A673 (cell line): ENCODE measurements at regions not wholly inside any gene's neighbourhood (a gene's known extent, or its start where the extent isn't known, plus 50 kb on each side); places are given as distances from the start of the nearest gene placed in this dataset.

ENCODE experiments used
- BruUV-seq: library from RNA; stranded (reverse); fragments of 400-500 nt; replicated peaks from 2 replicates; lab custom pipeline; 2021; lab: Mats Ljungman, UMichigan
- CTCF ChIA-PET: fragments of 300-600 bp; sonication (Branson Sonifier 250); formaldehyde crosslinking; loops from one replicate; lab custom pipeline; 2022; ENCODE audit warnings: antibody characterized with exemption; lab: Charles Lee
- POLR2A ChIA-PET: fragments of 300-600 bp; sonication (Branson Sonifier 250); formaldehyde crosslinking; loops from one replicate; lab custom pipeline; 2022; ENCODE audit warnings: antibody characterized with exemption; ENCODE audit not compliant: low non-redundant PET; lab: Charles Lee
- DNase-seq: peaks from one replicate; pipeline ENCODE4 v3.0.0-alpha.2; 2015; ENCODE audit warnings: low spot score
- H3K27ac ChIP-seq: fragments of 200-600 bp; sonication (generic); 2 replicates; pipeline ENCODE4 v1.5.1; 2016; ENCODE audit warnings: mixed run types, low read depth, mild to moderate bottlenecking, mixed read lengths, antibody characterized with exemption, low read length; ENCODE audit not compliant: poor library complexity, severe bottlenecking
- H3K27me3 ChIP-seq: fragments of 200-600 bp; sonication (generic); replicated peaks from 2 replicates; pipeline ENCODE4 v1.6.1; 2017; ENCODE audit warnings: mixed run types, low read depth, mild to moderate bottlenecking, mixed read lengths, antibody characterized with exemption, low read length; ENCODE audit not compliant: insufficient read depth, poor library complexity
- H3K36me3 ChIP-seq: fragments of 200-600 bp; sonication (generic); 2 replicates; pipeline ENCODE4 v1.6.1; 2016; ENCODE audit warnings: mixed run types, mild to moderate bottlenecking, mixed read lengths, antibody characterized with exemption, low read length; ENCODE audit not compliant: insufficient read depth, poor library complexity, severe bottlenecking
- H3K4me1 ChIP-seq: fragments of 200-600 bp; sonication (generic); 2 replicates; pipeline ENCODE4 v1.6.1; 2017; ENCODE audit warnings: mixed run types, mild to moderate bottlenecking, mixed read lengths, antibody characterized with exemption, low read length; ENCODE audit not compliant: insufficient read depth, poor library complexity, severe bottlenecking
- H3K4me3 ChIP-seq: fragments of 200-600 bp; sonication (generic); 2 replicates; pipeline ENCODE4 v1.5.1; 2016; ENCODE audit warnings: low read depth, mixed run types, mild to moderate bottlenecking, mixed read lengths, low read length; ENCODE audit not compliant: poor library complexity, severe bottlenecking
- H3K9me3 ChIP-seq: fragments of 200-600 bp; sonication (generic); 2 replicates; pipeline ENCODE4 v1.6.1; 2016; ENCODE audit warnings: mixed run types, low read depth, mild to moderate bottlenecking, mixed read lengths, antibody characterized with exemption, low read length; ENCODE audit not compliant: poor library complexity, severe bottlenecking
- EZH2 ChIP-seq: fragments of 200-600 bp; sonication (generic); IDR thresholded peaks from 2 replicates; pipeline ENCODE4 v1.6.1; 2017; ENCODE audit warnings: borderline replicate concordance, low read depth, mild to moderate bottlenecking, mixed read lengths, antibody characterized with exemption, low read length; ENCODE audit not compliant: poor library complexity, severe bottlenecking
- intact Hi-C: fragments of 100-400 bp; cut with micrococcal nuclease; formaldehyde crosslinking; loops from one replicate; pipeline ENCODE4 v1.10.0; 2022; ENCODE audit not compliant: unreplicated experiment
- TF ChIP-seq, protein P1 (sequence below): fragments of 300-800, 200-600 bp; sonication (generic); conservative IDR thresholded peaks from 2 replicates; pipeline ENCODE4 v1.5.1; 2017; ENCODE audit warnings: low read depth, mild to moderate bottlenecking, antibody characterized with exemption, low read length, moderate library complexity, mixed read lengths

DNA sequence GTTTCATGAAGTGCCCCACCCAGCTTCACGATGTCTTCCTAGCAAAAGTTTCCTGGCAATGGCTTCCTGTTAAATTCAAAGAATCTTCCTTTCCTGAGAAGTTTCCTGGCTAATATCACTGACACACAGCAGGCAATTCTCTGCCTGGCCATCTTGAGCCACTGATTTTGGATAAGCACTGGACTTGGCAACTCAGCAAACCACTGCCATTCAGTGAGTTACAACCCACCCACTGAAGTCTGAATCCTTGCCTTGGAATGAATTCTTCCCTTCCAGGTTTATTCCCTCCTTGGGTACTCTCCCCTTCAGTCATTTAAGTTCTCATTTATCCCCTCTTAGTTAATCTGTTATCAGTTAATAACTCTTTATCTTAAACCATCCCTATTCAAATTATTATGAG lies 426.0 kb downstream of the MBD2 start:
- TF ChIP-seq, protein P1, sequence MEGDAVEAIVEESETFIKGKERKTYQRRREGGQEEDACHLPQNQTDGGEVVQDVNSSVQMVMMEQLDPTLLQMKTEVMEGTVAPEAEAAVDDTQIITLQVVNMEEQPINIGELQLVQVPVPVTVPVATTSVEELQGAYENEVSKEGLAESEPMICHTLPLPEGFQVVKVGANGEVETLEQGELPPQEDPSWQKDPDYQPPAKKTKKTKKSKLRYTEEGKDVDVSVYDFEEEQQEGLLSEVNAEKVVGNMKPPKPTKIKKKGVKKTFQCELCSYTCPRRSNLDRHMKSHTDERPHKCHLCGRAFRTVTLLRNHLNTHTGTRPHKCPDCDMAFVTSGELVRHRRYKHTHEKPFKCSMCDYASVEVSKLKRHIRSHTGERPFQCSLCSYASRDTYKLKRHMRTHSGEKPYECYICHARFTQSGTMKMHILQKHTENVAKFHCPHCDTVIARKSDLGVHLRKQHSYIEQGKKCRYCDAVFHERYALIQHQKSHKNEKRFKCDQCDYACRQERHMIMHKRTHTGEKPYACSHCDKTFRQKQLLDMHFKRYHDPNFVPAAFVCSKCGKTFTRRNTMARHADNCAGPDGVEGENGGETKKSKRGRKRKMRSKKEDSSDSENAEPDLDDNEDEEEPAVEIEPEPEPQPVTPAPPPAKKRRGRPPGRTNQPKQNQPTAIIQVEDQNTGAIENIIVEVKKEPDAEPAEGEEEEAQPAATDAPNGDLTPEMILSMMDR: no peak
- TF ChIP-seq EZH2: no peak
- H3K4me3 ChIP-seq: no peak overlapping the region
- POLR2A ChIA-PET: no interaction called here
- no TSS peak for BruUV-seq
- H3K27ac ChIP-seq: no peak overlapping the region
- intact Hi-C loops: no loop called here
- H3K9me3 ChIP-seq: no peaks in the 10 kb centered on the region
- no peaks in the 10 kb centered on the region for H3K36me3 ChIP-seq
- DNase-seq: no peak
- no peaks in the 10 kb centered on the region for H3K4me1 ChIP-seq
- no peaks in the 10 kb centered on the region for H3K27me3 ChIP-seq
- CTCF ChIA-PET: no interaction called here

DNA sequence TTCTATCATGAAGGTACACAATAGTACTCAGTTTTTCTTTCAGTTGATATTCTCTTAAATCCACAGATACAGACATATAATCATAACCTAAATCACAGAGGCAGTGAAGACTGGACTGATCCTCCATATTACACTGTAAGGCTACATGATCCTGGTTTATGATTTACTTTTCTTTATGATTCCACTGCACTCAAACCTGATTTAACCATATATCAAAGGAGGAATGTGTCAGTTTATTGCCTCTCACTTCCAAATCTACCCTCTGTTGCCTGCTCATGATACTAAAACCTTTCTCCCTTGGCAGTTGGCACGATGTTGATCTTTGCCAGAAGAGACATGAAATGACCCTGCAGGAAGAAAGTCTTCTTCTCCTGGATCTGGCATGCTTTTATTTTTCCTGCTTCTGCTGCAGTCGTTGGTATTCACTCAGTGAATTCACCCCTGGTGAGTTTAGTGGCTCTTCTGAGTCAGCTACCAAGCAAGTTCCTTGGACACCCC lies 426.4 kb downstream of the MBD2 start:
- no peaks in the 10 kb centered on the region for H3K9me3 ChIP-seq
- CTCF ChIA-PET: interaction anchor here (0.5 kb wide), 1 partner anchor 325 kb away, joined by 3 read pairs; no protein-coding TSS in a partner anchor
- no peak overlapping the region for H3K27ac ChIP-seq
- H3K36me3 ChIP-seq: no peaks in the 10 kb centered on the region
- intact Hi-C loops: no loop called here
- no peaks in the 10 kb centered on the region for H3K4me1 ChIP-seq
- POLR2A ChIA-PET: no interaction called here
- no TSS peak for BruUV-seq
- H3K4me3 ChIP-seq: no peak overlapping the region
- no peaks in the 10 kb centered on the region for H3K27me3 ChIP-seq
- TF ChIP-seq, protein P1: no peak
- TF ChIP-seq EZH2: no peak
- DNase-seq: no peak

DNA sequence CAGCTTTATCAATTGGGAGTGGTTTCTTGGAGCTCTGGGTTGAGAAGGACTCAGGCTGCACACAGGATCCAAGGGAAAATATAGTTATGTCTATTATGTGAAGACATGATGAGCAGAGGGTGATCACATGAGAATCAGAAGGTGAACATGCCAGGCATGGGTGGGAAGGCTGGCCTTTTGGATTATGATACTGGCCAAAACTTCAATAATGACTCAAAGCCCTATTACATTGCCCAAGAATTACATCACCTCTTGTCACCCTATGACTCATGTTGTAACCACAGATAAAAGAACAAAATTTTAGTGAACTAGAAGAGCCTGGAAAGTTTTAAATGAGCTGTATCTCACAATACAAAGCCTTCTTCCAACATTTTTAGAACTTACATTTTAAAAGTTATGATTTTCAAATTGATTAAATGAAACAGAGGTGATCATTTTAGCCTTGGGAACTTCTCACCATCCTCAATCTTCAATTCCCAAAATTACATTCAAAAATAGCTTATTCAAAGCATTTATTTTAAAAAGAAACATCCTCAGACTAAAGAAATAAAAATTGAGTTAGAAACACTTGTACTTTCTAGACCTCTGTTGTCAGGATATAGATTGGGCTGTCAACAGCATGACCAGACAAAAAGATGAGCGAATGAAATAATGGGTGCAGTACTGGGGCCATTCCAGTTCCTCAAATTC lies 428.3 kb downstream of the MBD2 start:
- ChIA-PET CTCF (no interaction called here), POLR2A (no interaction called here)
- Histone ChIP-seq H3K4me1 (peaks cover 6% of the 10 kb centered on the region), H3K27ac (no peak overlapping the region), H3K27me3 (no peaks in the 10 kb centered on the region), H3K9me3 (no peaks in the 10 kb centered on the region), H3K36me3 (no peaks in the 10 kb centered on the region), H3K4me3 (no peak overlapping the region)
- intact Hi-C loops: no loop called here
- DNase-seq: peak; percentile 36
- BruUV-seq: no TSS peak
- TF ChIP-seq, protein P1: no peak
- TF ChIP-seq EZH2: no peak
